ENCODE measurements at regions not wholly inside any gene's neighbourhood (a gene's known extent, or its start where the extent isn't known, plus 50 kb on each side); places are given as distances from the start of the nearest gene placed in this dataset.
"Not testable (repeated sequence)": the region's sequence is repeated elsewhere in the genome, so short reads cannot be mapped to it uniquely, and the experiment has no call there.

- H3K4me1 ChIP-seq (ENCODE audit: control insufficient read depth, insufficient read depth, low read length, poor library complexity, severe bottlenecking): peaks cover 7% of the 10 kb centered on the region
- H3K4me3 ChIP-seq (ENCODE audit: extremely low read depth, insufficient read depth, low read length, poor library complexity, severe bottlenecking): no peak overlapping the region
- H3K9me3 ChIP-seq (ENCODE audit: control insufficient read depth, low read length): no peaks in the 10 kb centered on the region
- 85 to 88% methylated on average over 12 of the region's 12 CpGs for WGBS, 2 experiments (ENCODE audit: insufficient coverage in 2 of 2)
- H3K36me3 ChIP-seq (ENCODE audit: control insufficient read depth, insufficient read depth, low read length): no peaks in the 10 kb centered on the region
- H3K27ac ChIP-seq (ENCODE audit: low read depth, low read length, severe bottlenecking): no peak overlapping the region
These were observed 122.3 kb upstream of the AFDN start for GRCh38 chr6:167704396-167704901.

- 94 to 95% methylated on average over 17 to 25 of the region's 26 CpGs for WGBS, 2 experiments (ENCODE audit: insufficient coverage in 2 of 2)
- Histone ChIP-seq H3K27ac (ENCODE audit: low read depth, low read length, severe bottlenecking) (no peak overlapping the region), H3K9me3 (ENCODE audit: control insufficient read depth, low read length) (no peaks in the 10 kb centered on the region), H3K4me1 (ENCODE audit: control insufficient read depth, insufficient read depth, low read length, poor library complexity, severe bottlenecking) (no peaks in the 10 kb centered on the region), H3K4me3 (ENCODE audit: extremely low read depth, insufficient read depth, low read length, poor library complexity, severe bottlenecking) (no peak overlapping the region), H3K36me3 (ENCODE audit: control insufficient read depth, insufficient read depth, low read length) (no peaks in the 10 kb centered on the region)
These were observed 121.4 kb upstream of the AFDN start for GRCh38 chr6:167705211-167705750.

GRCh38 chr6:167706313-167707109 lies 120.2 kb upstream of the AFDN start:
- no peaks in the 10 kb centered on the region for H3K36me3 ChIP-seq (ENCODE audit: control insufficient read depth, insufficient read depth, low read length)
- no peak overlapping the region for H3K27ac ChIP-seq (ENCODE audit: low read depth, low read length, severe bottlenecking)
- WGBS, 2 experiments (ENCODE audit: insufficient coverage in 2 of 2): 88 to 93% methylated on average over 21 to 23 of the region's 28 CpGs
- H3K9me3 ChIP-seq (ENCODE audit: control insufficient read depth, low read length): no peaks in the 10 kb centered on the region
- H3K4me1 ChIP-seq (ENCODE audit: control insufficient read depth, insufficient read depth, low read length, poor library complexity, severe bottlenecking): no peaks in the 10 kb centered on the region
- H3K4me3 ChIP-seq (ENCODE audit: extremely low read depth, insufficient read depth, low read length, poor library complexity, severe bottlenecking): no peak overlapping the region

- WGBS, 2 experiments (ENCODE audit: insufficient coverage in 2 of 2): 89 to 90% methylated on average over 23 of the region's 25 CpGs
- H3K36me3 ChIP-seq (ENCODE audit: control insufficient read depth, insufficient read depth, low read length): no peaks in the 10 kb centered on the region
- H3K27ac ChIP-seq (ENCODE audit: low read depth, low read length, severe bottlenecking): no peak overlapping the region
- no peaks in the 10 kb centered on the region for H3K9me3 ChIP-seq (ENCODE audit: control insufficient read depth, low read length)
- no peaks in the 10 kb centered on the region for H3K4me1 ChIP-seq (ENCODE audit: control insufficient read depth, insufficient read depth, low read length, poor library complexity, severe bottlenecking)
- H3K4me3 ChIP-seq (ENCODE audit: extremely low read depth, insufficient read depth, low read length, poor library complexity, severe bottlenecking): no peak overlapping the region
These were observed 118.8 kb upstream of the AFDN start for GRCh38 chr6:167707686-167708500.

- H3K4me1 ChIP-seq (ENCODE audit: control insufficient read depth, insufficient read depth, low read length, poor library complexity, severe bottlenecking): no peaks in the 10 kb centered on the region
- no peak overlapping the region for H3K27ac ChIP-seq (ENCODE audit: low read depth, low read length, severe bottlenecking)
- no peak overlapping the region for H3K4me3 ChIP-seq (ENCODE audit: extremely low read depth, insufficient read depth, low read length, poor library complexity, severe bottlenecking)
- 96 to 97% methylated on average over 12 to 15 of the region's 15 CpGs for WGBS, 2 experiments (ENCODE audit: insufficient coverage in 2 of 2)
- H3K36me3 ChIP-seq (ENCODE audit: control insufficient read depth, insufficient read depth, low read length): no peaks in the 10 kb centered on the region
- no peaks in the 10 kb centered on the region for H3K9me3 ChIP-seq (ENCODE audit: control insufficient read depth, low read length)
These were observed 118.1 kb upstream of the AFDN start for GRCh38 chr6:167708501-167709094.

GRCh38 chr6:167709196-167709595 lies 117.5 kb upstream of the AFDN start:
- no peak overlapping the region for H3K4me3 ChIP-seq (ENCODE audit: extremely low read depth, insufficient read depth, low read length, poor library complexity, severe bottlenecking)
- H3K36me3 ChIP-seq (ENCODE audit: control insufficient read depth, insufficient read depth, low read length): no peaks in the 10 kb centered on the region
- H3K9me3 ChIP-seq (ENCODE audit: control insufficient read depth, low read length): no peaks in the 10 kb centered on the region
- H3K27ac ChIP-seq (ENCODE audit: low read depth, low read length, severe bottlenecking): no peak overlapping the region
- H3K4me1 ChIP-seq (ENCODE audit: control insufficient read depth, insufficient read depth, low read length, poor library complexity, severe bottlenecking): no peaks in the 10 kb centered on the region
- 90 to 100% methylated on average over 3 to 5 of the region's 7 CpGs for WGBS, 2 experiments (ENCODE audit: insufficient coverage in 2 of 2)

GRCh38 chr6:167709776-167710336 lies 116.9 kb upstream of the AFDN start:
- WGBS, 2 experiments (ENCODE audit: insufficient coverage in 2 of 2): 90 to 96% methylated on average over 3 to 7 of the region's 11 CpGs
- H3K4me3 ChIP-seq (ENCODE audit: extremely low read depth, insufficient read depth, low read length, poor library complexity, severe bottlenecking); H3K4me1 ChIP-seq (ENCODE audit: control insufficient read depth, insufficient read depth, low read length, poor library complexity, severe bottlenecking); H3K9me3 ChIP-seq (ENCODE audit: control insufficient read depth, low read length); H3K36me3 ChIP-seq (ENCODE audit: control insufficient read depth, insufficient read depth, low read length); H3K27ac ChIP-seq (ENCODE audit: low read depth, low read length, severe bottlenecking): not testable (repeated sequence)

GRCh38 chr6:167710363-167710920 lies 116.3 kb upstream of the AFDN start:
- WGBS, 2 experiments (ENCODE audit: insufficient coverage in 2 of 2): 92 to 95% methylated on average over 13 of the region's 13 CpGs
- H3K4me1 ChIP-seq (ENCODE audit: control insufficient read depth, insufficient read depth, low read length, poor library complexity, severe bottlenecking): no peaks in the 10 kb centered on the region
- no peaks in the 10 kb centered on the region for H3K9me3 ChIP-seq (ENCODE audit: control insufficient read depth, low read length)

GRCh38 chr6:167711211-167711610 lies 115.5 kb upstream of the AFDN start:
- H3K4me1 ChIP-seq (ENCODE audit: control insufficient read depth, insufficient read depth, low read length, poor library complexity, severe bottlenecking): no peaks in the 10 kb centered on the region
- H3K36me3 ChIP-seq (ENCODE audit: control insufficient read depth, insufficient read depth, low read length): no peaks in the 10 kb centered on the region
- 74 to 90% methylated on average over 6 of the region's 8 CpGs for WGBS, 2 experiments (ENCODE audit: insufficient coverage in 2 of 2)
- no peak overlapping the region for H3K27ac ChIP-seq (ENCODE audit: low read depth, low read length, severe bottlenecking)
- no peak overlapping the region for H3K4me3 ChIP-seq (ENCODE audit: extremely low read depth, insufficient read depth, low read length, poor library complexity, severe bottlenecking)
- H3K9me3 ChIP-seq (ENCODE audit: control insufficient read depth, low read length): no peaks in the 10 kb centered on the region

More at GRCh38 chr6:167710363-167710920, 116.3 kb upstream of the AFDN start:
- H3K27ac ChIP-seq (ENCODE audit: low read depth, low read length, severe bottlenecking): no peak overlapping the region
- no peak overlapping the region for H3K4me3 ChIP-seq (ENCODE audit: extremely low read depth, insufficient read depth, low read length, poor library complexity, severe bottlenecking)
- H3K36me3 ChIP-seq (ENCODE audit: control insufficient read depth, insufficient read depth, low read length): no peaks in the 10 kb centered on the region

Measured in mesodermal cell (in vitro differentiated cells).